Type B pancreatic cell (in vitro differentiated cells): ENCODE measurements at regions not wholly inside any gene's neighbourhood (a gene's known extent, or its start where the extent isn't known, plus 50 kb on each side); places are given as distances from the start of the nearest gene placed in this dataset.
A peak's percentile ranks its signal among the peaks of the same experiment; 100 is the strongest.

ENCODE experiments used
- DNase-seq: peaks from one replicate; pipeline ENCODE4 v3.0.0; 2021; ENCODE audit warnings: mixed read lengths; ENCODE audit not compliant: unreplicated experiment; ENCODE audit errors: extremely low spot score
- H3K27ac Mint-ChIP-seq: 2 replicates; pipeline ENCODE4 v1.8.0; 2021; ENCODE audit warnings: mild to moderate bottlenecking, mixed read lengths
- H3K27me3 Mint-ChIP-seq: 2 replicates; pipeline ENCODE4 v1.8.0; 2021; ENCODE audit warnings: mixed read lengths
- H3K36me3 Mint-ChIP-seq: 2 replicates; pipeline ENCODE4 v1.8.0; 2021; ENCODE audit warnings: mixed read lengths
- H3K4me1 Mint-ChIP-seq: one replicate; pipeline ENCODE4 v1.8.0; 2021; ENCODE audit warnings: mixed read lengths; ENCODE audit not compliant: unreplicated experiment
- H3K4me3 Mint-ChIP-seq: 2 replicates; pipeline ENCODE4 v1.8.0; 2021; ENCODE audit warnings: mild to moderate bottlenecking, mixed read lengths
- H3K9me3 Mint-ChIP-seq: 2 replicates; pipeline ENCODE4 v1.8.0; 2021; ENCODE audit warnings: mixed read lengths
- CTCF ChIP-seq: fragments of 200-600 bp; sonication (generic); conservative IDR thresholded peaks from 2 replicates; pipeline ENCODE4 v1.5.0; 2021; ENCODE audit warnings: antibody characterized with exemption, mild to moderate bottlenecking

GRCh38 chr15:96108405-96108804 lies 222.1 kb upstream of the NR2F2 start:
- H3K27ac Mint-ChIP-seq = no peak overlapping the region
- H3K36me3 Mint-ChIP-seq = no peaks in the 10 kb centered on the region
- TF ChIP-seq CTCF = no peak
- H3K27me3 Mint-ChIP-seq = no peaks in the 10 kb centered on the region
- peaks cover 16% of the 10 kb centered on the region for H3K9me3 Mint-ChIP-seq
- DNase-seq = no peak
- no peaks in the 10 kb centered on the region for H3K4me1 Mint-ChIP-seq
- no peak overlapping the region for H3K4me3 Mint-ChIP-seq

- Mint-ChIP-seq H3K9me3 (peaks cover 16% of the 10 kb centered on the region), H3K27me3 (no peaks in the 10 kb centered on the region), H3K4me1 (no peaks in the 10 kb centered on the region), H3K36me3 (no peaks in the 10 kb centered on the region), H3K27ac (no peak overlapping the region), H3K4me3 (no peak overlapping the region)
- DNase-seq = no peak
- no peak for TF ChIP-seq CTCF
Observed at GRCh38 chr15:96109820-96110219, 220.7 kb upstream of the NR2F2 start.

GRCh38 chr15:96112018-96112417 lies 218.5 kb upstream of the NR2F2 start:
- Mint-ChIP-seq H3K27me3 (no peaks in the 10 kb centered on the region), H3K36me3 (peaks cover under 1% of the 10 kb centered on the region), H3K4me3 (no peak overlapping the region), H3K4me1 (no peaks in the 10 kb centered on the region), H3K27ac (no peak overlapping the region), H3K9me3 (peaks cover 5% of the 10 kb centered on the region)
- TF ChIP-seq CTCF = no peak
- no peak for DNase-seq

GRCh38 chr15:96115642-96116041 lies 214.9 kb upstream of the NR2F2 start:
- peaks cover 4% of the 10 kb centered on the region for H3K36me3 Mint-ChIP-seq
- H3K9me3 Mint-ChIP-seq = peaks cover 5% of the 10 kb centered on the region
- DNase-seq = no peak

GRCh38 chr15:96117270-96117669 lies 213.2 kb upstream of the NR2F2 start:
- Mint-ChIP-seq H3K9me3 (peaks cover 9% of the 10 kb centered on the region), H3K4me3 (no peak overlapping the region), H3K4me1 (peaks cover 15% of the 10 kb centered on the region), H3K27ac (peak overlapping the region; percentile 35), H3K27me3 (no peaks in the 10 kb centered on the region), H3K36me3 (peaks cover 4% of the 10 kb centered on the region)
- DNase-seq = no peak
- no peak for TF ChIP-seq CTCF

More at GRCh38 chr15:96115642-96116041, 214.9 kb upstream of the NR2F2 start:
- Mint-ChIP-seq H3K4me1 (peaks cover 8% of the 10 kb centered on the region), H3K27me3 (no peaks in the 10 kb centered on the region), H3K4me3 (no peak overlapping the region), H3K27ac (no peak overlapping the region)
- TF ChIP-seq CTCF = no peak

GRCh38 chr15:96119734-96120133 lies 210.8 kb upstream of the NR2F2 start:
- H3K27me3 Mint-ChIP-seq = no peaks in the 10 kb centered on the region
- H3K9me3 Mint-ChIP-seq = peaks cover 9% of the 10 kb centered on the region
- peaks cover 7% of the 10 kb centered on the region for H3K36me3 Mint-ChIP-seq
- no peak for DNase-seq
- no peak for TF ChIP-seq CTCF
- peak overlapping the region; percentile 32 for H3K4me3 Mint-ChIP-seq
- H3K27ac Mint-ChIP-seq = peak overlapping the region; percentile 39
- H3K4me1 Mint-ChIP-seq = peaks cover 24% of the 10 kb centered on the region
